ENCODE measurements at regions not wholly inside any gene's neighbourhood (a gene's known extent, or its start where the extent isn't known, plus 50 kb on each side); places are given as distances from the start of the nearest gene placed in this dataset.

DNA sequence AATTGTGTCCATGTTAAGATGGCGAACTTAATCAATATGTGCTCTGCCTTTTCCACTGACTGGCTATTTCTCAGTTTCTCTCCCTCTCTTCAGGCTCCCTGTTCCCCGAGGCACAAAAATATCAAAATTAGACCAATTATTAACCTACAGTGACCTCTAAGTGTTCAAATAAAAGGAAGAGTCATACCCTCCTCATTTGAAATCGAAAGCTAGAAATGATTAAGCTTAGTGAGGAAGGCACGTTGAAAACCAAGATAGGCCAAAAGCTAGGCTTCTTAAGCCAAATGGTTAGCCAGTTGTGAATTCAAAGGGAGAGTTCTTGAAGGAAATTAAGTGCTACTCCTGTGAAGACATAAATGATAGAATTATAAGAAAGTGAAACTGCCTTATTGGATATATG is 81.1 kb upstream of the MBL2 start:
- TF ChIP-seq POLR2A (IDR thresholded peaks at IDR 0.05) (no peak), CTCF (IDR thresholded peaks at IDR 0.05 in 4 of 5, conservative IDR thresholded peaks at IDR 0.05 in 1 of 5) (no peak)
